ENCODE measurements at regions not wholly inside any gene's neighbourhood (a gene's known extent, or its start where the extent isn't known, plus 50 kb on each side); places are given as distances from the start of the nearest gene placed in this dataset.

DNA sequence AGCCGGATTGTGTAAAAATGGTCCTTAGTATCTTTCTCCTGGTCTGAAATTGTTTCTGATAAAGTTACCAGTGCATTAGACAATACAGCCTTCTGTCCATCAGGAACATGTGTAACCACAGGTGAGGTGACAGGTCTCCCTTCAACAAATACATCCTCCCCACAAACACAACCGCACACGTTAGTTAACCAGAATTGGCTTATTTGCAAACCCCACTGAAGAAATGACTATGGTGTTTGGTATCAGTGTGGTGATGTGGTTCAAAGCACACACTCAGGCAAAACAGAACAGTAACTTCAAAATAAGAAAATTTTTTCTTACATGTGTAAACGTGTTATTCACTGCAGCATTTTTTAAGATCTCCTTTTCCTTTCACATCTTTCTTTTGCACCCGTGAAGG is 517.2 kb upstream of the NR5A2 start:
- TF ChIP-seq ZFP30 (CRISPR knock-in tag; IDR thresholded peaks at IDR 0.05): no peak
- TF ChIP-seq, protein P1, sequence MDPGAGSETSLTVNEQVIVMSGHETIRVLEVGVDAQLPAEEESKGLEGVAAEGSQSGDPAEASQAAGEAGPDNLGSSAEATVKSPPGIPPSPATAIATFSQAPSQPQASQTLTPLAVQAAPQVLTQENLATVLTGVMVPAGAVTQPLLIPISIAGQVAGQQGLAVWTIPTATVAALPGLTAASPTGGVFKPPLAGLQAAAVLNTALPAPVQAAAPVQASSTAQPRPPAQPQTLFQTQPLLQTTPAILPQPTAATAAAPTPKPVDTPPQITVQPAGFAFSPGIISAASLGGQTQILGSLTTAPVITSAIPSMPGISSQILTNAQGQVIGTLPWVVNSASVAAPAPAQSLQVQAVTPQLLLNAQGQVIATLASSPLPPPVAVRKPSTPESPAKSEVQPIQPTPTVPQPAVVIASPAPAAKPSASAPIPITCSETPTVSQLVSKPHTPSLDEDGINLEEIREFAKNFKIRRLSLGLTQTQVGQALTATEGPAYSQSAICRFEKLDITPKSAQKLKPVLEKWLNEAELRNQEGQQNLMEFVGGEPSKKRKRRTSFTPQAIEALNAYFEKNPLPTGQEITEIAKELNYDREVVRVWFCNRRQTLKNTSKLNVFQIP (CRISPR knock-in tag; IDR thresholded peaks at IDR 0.05; ENCODE audit: borderline replicate concordance, low read depth): no peak
- TF ChIP-seq TCF4 (CRISPR knock-in tag; IDR thresholded peaks at IDR 0.05; ENCODE audit: borderline replicate concordance): no peak
- TF ChIP-seq, protein P2, sequence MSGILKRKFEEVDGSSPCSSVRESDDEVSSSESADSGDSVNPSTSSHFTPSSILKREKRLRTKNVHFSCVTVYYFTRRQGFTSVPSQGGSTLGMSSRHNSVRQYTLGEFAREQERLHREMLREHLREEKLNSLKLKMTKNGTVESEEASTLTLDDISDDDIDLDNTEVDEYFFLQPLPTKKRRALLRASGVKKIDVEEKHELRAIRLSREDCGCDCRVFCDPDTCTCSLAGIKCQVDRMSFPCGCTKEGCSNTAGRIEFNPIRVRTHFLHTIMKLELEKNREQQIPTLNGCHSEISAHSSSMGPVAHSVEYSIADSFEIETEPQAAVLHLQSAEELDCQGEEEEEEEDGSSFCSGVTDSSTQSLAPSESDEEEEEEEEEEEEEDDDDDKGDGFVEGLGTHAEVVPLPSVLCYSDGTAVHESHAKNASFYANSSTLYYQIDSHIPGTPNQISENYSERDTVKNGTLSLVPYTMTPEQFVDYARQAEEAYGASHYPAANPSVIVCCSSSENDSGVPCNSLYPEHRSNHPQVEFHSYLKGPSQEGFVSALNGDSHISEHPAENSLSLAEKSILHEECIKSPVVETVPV (CRISPR knock-in tag; IDR thresholded peaks at IDR 0.05): no peak
- no peak for TF ChIP-seq OSR1 (CRISPR knock-in tag; IDR thresholded peaks at IDR 0.05)
- TF ChIP-seq, protein P3, sequence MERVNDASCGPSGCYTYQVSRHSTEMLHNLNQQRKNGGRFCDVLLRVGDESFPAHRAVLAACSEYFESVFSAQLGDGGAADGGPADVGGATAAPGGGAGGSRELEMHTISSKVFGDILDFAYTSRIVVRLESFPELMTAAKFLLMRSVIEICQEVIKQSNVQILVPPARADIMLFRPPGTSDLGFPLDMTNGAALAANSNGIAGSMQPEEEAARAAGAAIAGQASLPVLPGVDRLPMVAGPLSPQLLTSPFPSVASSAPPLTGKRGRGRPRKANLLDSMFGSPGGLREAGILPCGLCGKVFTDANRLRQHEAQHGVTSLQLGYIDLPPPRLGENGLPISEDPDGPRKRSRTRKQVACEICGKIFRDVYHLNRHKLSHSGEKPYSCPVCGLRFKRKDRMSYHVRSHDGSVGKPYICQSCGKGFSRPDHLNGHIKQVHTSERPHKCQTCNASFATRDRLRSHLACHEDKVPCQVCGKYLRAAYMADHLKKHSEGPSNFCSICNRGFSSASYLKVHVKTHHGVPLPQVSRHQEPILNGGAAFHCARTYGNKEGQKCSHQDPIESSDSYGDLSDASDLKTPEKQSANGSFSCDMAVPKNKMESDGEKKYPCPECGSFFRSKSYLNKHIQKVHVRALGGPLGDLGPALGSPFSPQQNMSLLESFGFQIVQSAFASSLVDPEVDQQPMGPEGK (CRISPR knock-in tag; IDR thresholded peaks at IDR 0.05; ENCODE audit: borderline replicate concordance): no peak
- TF ChIP-seq CSDC2 (CRISPR knock-in tag; IDR thresholded peaks at IDR 0.05): no peak
- ATAC-seq: no peak

DNA sequence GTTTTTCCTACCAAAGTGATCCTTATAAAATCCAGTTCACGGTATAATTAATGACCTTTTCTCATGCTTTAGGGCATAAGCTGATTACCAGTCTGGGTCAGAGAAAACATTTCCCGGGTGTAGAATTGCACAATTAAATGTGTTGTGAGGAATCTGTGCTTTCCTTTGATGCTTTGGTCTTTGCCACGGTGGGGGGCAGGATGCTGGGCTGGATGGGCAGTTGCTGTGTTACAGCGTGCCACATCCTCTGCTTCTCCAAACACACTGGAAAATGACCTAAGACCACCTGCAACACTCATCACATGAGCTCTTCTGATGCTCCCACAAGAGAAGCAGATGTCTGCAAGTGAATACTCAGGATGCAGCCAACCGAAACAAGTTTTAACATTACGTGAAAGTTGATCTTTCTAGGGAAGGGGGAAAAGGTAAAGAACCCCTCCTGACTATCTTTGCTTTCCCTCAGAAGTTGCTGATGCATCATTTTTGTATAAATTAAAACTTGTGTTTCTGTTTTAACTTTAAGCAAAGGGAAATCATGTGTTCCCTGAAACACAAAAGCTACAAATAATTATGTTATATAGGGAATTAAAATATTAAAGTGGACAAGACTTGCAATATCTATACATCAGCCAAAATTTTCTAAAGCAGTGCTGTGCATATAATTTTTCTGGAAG is 515.3 kb upstream of the NR5A2 start:
- TF ChIP-seq SNAI2 (CRISPR knock-in tag; IDR thresholded peaks at IDR 0.05) (no peak), ZFP3 (CRISPR knock-in tag; IDR thresholded peaks at IDR 0.05) (no peak), PPARA (CRISPR knock-in tag; IDR thresholded peaks at IDR 0.05; ENCODE audit: borderline replicate concordance) (no peak), ISL1 (CRISPR knock-in tag; IDR thresholded peaks at IDR 0.05) (no peak), CSDC2 (CRISPR knock-in tag; IDR thresholded peaks at IDR 0.05) (no peak), ARNTL (CRISPR knock-in tag; IDR thresholded peaks at IDR 0.05; ENCODE audit: borderline replicate concordance, low read depth) (no peak), ZNF70 (CRISPR knock-in tag; IDR thresholded peaks at IDR 0.05) (no peak), TCF4 (CRISPR knock-in tag; IDR thresholded peaks at IDR 0.05; ENCODE audit: borderline replicate concordance) (no peak)
- TF ChIP-seq, protein P2 (CRISPR knock-in tag; IDR thresholded peaks at IDR 0.05): no peak
- TF ChIP-seq, protein P1 (CRISPR knock-in tag; IDR thresholded peaks at IDR 0.05; ENCODE audit: borderline replicate concordance, low read depth): no peak
- ATAC-seq: no peak

DNA sequence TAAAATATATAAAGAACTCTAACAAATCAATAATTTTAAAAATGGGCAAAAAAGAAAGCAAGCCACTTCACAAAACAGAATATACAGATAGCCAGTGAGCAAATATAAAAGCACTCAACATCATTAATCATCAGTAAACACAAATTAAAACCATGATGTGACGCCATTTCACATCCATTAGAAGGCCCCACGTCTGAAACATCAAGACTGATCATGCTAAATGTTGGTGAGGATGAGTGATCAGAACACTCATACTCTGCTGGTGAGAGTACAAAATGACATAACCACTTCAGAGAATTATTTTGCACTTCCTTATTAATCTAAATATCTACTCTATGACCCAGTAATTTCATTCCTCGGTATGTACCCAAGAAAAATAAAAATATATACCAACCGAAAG is 512.2 kb upstream of the NR5A2 start:
- no peak for TF ChIP-seq ZFP3 (CRISPR knock-in tag; IDR thresholded peaks at IDR 0.05)
- TF ChIP-seq SNAI2 (CRISPR knock-in tag; IDR thresholded peaks at IDR 0.05): no peak
- TF ChIP-seq, protein P2 (CRISPR knock-in tag; IDR thresholded peaks at IDR 0.05): no peak
- no peak for TF ChIP-seq GLIS3 (CRISPR knock-in tag; IDR thresholded peaks at IDR 0.05)
- no peak for TF ChIP-seq PPARA (CRISPR knock-in tag; IDR thresholded peaks at IDR 0.05; ENCODE audit: borderline replicate concordance)
- TF ChIP-seq ZNF565 (CRISPR knock-in tag; conservative IDR thresholded peaks at IDR 0.05; ENCODE audit: low read depth): no peak
- TF ChIP-seq ISL1 (CRISPR knock-in tag; IDR thresholded peaks at IDR 0.05): no peak
- no peak for TF ChIP-seq RARB (CRISPR knock-in tag; IDR thresholded peaks at IDR 0.05)
- TF ChIP-seq, protein P3 (CRISPR knock-in tag; IDR thresholded peaks at IDR 0.05; ENCODE audit: borderline replicate concordance): no peak
- TF ChIP-seq OSR1 (CRISPR knock-in tag; IDR thresholded peaks at IDR 0.05): no peak
- TF ChIP-seq TOX (CRISPR knock-in tag; IDR thresholded peaks at IDR 0.05; ENCODE audit: borderline replicate concordance): no peak
- TF ChIP-seq, protein P4, sequence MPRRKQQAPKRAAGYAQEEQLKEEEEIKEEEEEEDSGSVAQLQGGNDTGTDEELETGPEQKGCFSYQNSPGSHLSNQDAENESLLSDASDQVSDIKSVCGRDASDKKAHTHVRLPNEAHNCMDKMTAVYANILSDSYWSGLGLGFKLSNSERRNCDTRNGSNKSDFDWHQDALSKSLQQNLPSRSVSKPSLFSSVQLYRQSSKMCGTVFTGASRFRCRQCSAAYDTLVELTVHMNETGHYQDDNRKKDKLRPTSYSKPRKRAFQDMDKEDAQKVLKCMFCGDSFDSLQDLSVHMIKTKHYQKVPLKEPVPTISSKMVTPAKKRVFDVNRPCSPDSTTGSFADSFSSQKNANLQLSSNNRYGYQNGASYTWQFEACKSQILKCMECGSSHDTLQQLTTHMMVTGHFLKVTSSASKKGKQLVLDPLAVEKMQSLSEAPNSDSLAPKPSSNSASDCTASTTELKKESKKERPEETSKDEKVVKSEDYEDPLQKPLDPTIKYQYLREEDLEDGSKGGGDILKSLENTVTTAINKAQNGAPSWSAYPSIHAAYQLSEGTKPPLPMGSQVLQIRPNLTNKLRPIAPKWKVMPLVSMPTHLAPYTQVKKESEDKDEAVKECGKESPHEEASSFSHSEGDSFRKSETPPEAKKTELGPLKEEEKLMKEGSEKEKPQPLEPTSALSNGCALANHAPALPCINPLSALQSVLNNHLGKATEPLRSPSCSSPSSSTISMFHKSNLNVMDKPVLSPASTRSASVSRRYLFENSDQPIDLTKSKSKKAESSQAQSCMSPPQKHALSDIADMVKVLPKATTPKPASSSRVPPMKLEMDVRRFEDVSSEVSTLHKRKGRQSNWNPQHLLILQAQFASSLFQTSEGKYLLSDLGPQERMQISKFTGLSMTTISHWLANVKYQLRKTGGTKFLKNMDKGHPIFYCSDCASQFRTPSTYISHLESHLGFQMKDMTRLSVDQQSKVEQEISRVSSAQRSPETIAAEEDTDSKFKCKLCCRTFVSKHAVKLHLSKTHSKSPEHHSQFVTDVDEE (CRISPR knock-in tag; IDR thresholded peaks at IDR 0.05): no peak
- ATAC-seq: no peak
